Activated CD4-positive, alpha-beta T cell treated with anti-CD3 and anti-CD28 coated beads for 36 hours (primary cell): ENCODE measurements at regions not wholly inside any gene's neighbourhood (a gene's known extent, or its start where the extent isn't known, plus 50 kb on each side); places are given as distances from the start of the nearest gene placed in this dataset.

Source experiments
- ATAC-seq: fragments of 200-7000 bp; cut with Tn5 transposase; one replicate; pipeline ENCODE4 v1.10.0; 2021; ENCODE audit warnings: mild to moderate bottlenecking, moderate library complexity
- CTCF ChIA-PET: fragments of 350-600 bp; sonication (Branson Sonifier 250); formaldehyde crosslinking; loops from one replicate; lab custom pipeline; 2021; ENCODE audit warnings: antibody characterized with exemption; lab: Charles Lee
- POLR2A ChIA-PET: fragments of 350-600 bp; sonication (Branson Sonifier 250); formaldehyde crosslinking; loops from one replicate; lab custom pipeline; 2021; ENCODE audit warnings: antibody characterized with exemption, inconsistent platforms; lab: Charles Lee
- DNase-seq: peaks from one replicate; pipeline ENCODE4 v3.0.0-alpha.2; 2020
- H3K27ac Mint-ChIP-seq: one replicate; pipeline ENCODE4 v1.8.0; 2021; ENCODE audit warnings: mixed read lengths
- H3K27me3 Mint-ChIP-seq: one replicate; pipeline ENCODE4 v1.8.0; 2021; ENCODE audit warnings: mixed read lengths
- H3K36me3 Mint-ChIP-seq: one replicate; pipeline ENCODE4 v1.8.0; 2021; ENCODE audit warnings: low read depth, mixed read lengths
- H3K4me1 Mint-ChIP-seq: one replicate; pipeline ENCODE4 v1.8.0; 2021; ENCODE audit warnings: mixed read lengths
- H3K4me3 Mint-ChIP-seq: one replicate; pipeline ENCODE4 v1.8.0; 2021; ENCODE audit warnings: mild to moderate bottlenecking, moderate library complexity, mixed read lengths
- H3K9me3 Mint-ChIP-seq: one replicate; pipeline ENCODE4 v1.8.0; 2021; ENCODE audit warnings: low read depth, mixed read lengths
- intact Hi-C, 2 experiments: fragments of 100-400 bp; cut with DNase I in 1 of 2; cut with micrococcal nuclease in 1 of 2; formaldehyde crosslinking; loops; one replicate each; pipeline versions ENCODE4 v1.14.2 to v1.15.1; 2022 to 2024; cut with DNase I, micrococcal nuclease

DNA sequence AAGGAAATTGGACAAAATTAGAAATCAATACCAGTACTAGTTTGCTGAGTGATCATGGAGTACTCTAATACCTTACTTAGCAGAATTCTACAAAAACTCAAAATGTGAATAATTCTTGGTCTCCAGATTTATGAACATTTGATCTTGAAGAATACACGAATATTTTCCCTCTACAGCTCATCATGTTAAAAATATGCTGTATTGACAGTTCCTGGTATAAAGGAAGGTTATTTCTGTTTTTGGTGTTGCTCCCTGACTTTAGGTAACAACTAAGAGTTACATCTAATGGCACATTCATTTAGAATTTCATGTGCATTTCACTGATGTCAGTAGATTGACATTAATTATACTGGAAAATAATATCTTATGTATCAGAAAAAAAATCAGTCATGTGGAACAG is 479.2 kb upstream of the PKDCC start:
- no peak for DNase-seq
- POLR2A ChIA-PET = no interaction called here
- H3K9me3 Mint-ChIP-seq = no peaks in the 10 kb centered on the region
- intact Hi-C loops = no loop called here
- ATAC-seq = no peak
- CTCF ChIA-PET = no interaction called here
- peaks cover 2% of the 10 kb centered on the region for H3K27me3 Mint-ChIP-seq
- H3K36me3 Mint-ChIP-seq = no peaks in the 10 kb centered on the region
- H3K27ac Mint-ChIP-seq = no peak overlapping the region
- no peaks in the 10 kb centered on the region for H3K4me1 Mint-ChIP-seq
- no peak overlapping the region for H3K4me3 Mint-ChIP-seq

DNA sequence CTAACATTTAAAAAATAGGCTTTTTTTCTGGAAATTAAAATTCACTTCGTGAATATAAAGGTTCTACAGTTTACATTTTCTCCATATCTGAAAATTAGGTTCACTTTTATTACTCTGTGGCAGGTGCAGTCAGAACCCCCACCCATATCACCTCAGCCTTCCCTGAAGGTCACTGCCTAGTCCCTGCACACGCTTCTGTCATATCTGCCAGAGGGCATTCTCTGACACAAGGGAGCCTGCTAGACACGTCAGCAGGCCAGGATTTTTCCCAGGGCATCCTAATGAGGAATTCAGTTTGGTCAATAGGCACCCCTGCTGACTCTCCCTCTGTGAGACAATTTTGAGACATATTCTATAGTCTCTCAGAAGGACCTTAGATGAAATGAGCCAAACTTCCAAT is 475.7 kb upstream of the PKDCC start:
- intact Hi-C loops = no loop called here
- CTCF ChIA-PET = no interaction called here
- Mint-ChIP-seq H3K4me3 (no peak overlapping the region), H3K27me3 (peaks cover 2% of the 10 kb centered on the region), H3K4me1 (no peaks in the 10 kb centered on the region), H3K9me3 (no peaks in the 10 kb centered on the region), H3K27ac (no peak overlapping the region), H3K36me3 (no peaks in the 10 kb centered on the region)
- POLR2A ChIA-PET = no interaction called here
- ATAC-seq (no peak), DNase-seq (no peak)

DNA sequence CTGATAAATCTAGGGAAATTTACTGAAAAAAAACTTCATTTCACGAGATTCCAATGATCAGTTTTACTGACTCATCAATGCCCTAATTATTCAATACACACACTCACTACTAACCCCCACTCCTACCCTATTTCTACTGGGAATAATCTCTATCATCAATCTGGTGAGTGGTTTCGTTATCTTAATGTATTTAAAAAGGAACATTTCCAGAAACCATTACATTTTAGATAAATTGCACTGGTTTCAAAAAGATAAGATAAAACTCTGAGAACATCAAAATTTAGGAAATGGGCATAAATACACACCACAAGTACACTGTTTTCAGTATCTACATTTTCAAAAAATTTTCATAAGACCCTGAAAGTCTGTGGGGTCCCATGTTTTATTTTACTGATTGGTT is 471.4 kb upstream of the PKDCC start:
- Mint-ChIP-seq H3K4me3 (no peak overlapping the region), H3K36me3 (no peaks in the 10 kb centered on the region), H3K4me1 (no peaks in the 10 kb centered on the region), H3K27ac (no peak overlapping the region), H3K9me3 (no peaks in the 10 kb centered on the region), H3K27me3 (peaks cover 3% of the 10 kb centered on the region)
- ChIA-PET CTCF (no interaction called here), POLR2A (no interaction called here)
- intact Hi-C loops = no loop called here
- ATAC-seq = no peak
- DNase-seq = no peak

DNA sequence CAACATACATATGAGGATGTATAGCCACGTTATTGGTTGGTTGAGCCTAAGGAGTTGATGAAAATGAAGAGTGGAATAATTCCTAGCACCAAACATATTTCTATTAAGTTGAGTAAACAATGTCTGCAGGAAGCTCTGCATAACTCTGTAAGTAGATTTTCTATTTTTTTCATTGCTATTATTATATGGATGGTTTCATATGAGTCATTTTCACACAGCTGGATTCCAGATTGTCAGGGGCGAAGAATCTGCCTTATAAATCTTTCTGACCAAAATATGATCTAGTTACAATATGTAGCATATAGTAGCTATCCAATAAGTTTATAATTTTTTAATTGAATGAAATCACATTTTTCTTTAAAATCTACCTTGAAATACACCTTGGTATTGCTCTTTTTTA is 468.0 kb upstream of the PKDCC start:
- Mint-ChIP-seq H3K36me3 (no peaks in the 10 kb centered on the region), H3K4me3 (no peak overlapping the region), H3K27me3 (peaks cover 2% of the 10 kb centered on the region), H3K9me3 (peaks cover 14% of the 10 kb centered on the region), H3K4me1 (no peaks in the 10 kb centered on the region), H3K27ac (no peak overlapping the region)
- DNase-seq (no peak), ATAC-seq (no peak)
- CTCF ChIA-PET = no interaction called here
- POLR2A ChIA-PET = no interaction called here
- intact Hi-C loops = no loop called here

DNA sequence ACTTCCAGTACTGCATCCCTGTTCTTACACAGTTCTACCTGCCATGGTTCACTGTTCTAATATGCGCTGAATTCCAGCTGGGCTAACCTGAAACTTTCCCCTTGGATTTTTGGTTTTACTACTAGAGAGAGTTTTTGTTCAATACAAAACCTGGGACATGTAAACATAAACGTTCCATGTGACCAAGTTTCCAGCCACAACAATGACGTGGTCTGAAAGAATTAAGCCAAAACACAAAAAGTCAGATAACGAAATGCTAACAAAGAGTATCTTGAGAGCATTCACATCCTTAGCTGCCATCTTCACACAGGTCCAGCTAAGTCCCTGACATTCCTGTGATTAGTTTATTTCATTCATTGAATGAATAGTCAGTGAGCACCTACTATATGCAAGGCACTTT is 467.0 kb upstream of the PKDCC start:
- DNase-seq (no peak), ATAC-seq (no peak)
- ChIA-PET POLR2A (no interaction called here), CTCF (no interaction called here)
- H3K27ac Mint-ChIP-seq = no peak overlapping the region
- H3K36me3 Mint-ChIP-seq = no peaks in the 10 kb centered on the region
- H3K4me3 Mint-ChIP-seq = no peak overlapping the region
- intact Hi-C loops = no loop called here
- peaks cover 23% of the 10 kb centered on the region for H3K9me3 Mint-ChIP-seq
- H3K4me1 Mint-ChIP-seq = no peaks in the 10 kb centered on the region
- peaks cover 2% of the 10 kb centered on the region for H3K27me3 Mint-ChIP-seq

DNA sequence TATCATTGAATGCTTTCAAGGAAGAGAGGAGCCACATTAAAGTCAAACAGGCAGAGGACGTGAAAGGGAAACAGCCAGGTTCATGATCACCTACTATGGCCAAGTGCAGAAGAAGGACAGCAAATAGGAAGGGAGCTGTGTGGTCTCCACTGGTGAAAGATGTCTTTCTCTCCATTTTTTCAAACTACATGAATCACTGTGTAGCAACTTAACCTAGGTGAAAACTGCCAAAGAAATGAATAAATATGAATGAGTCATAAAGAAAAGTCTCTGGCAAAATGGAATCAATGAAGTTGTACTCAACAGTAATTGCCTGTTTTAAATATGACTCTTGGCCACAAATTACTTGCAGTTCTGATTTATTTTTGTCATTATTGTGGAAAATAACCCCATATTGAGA is 452.6 kb upstream of the PKDCC start:
- CTCF ChIA-PET = no interaction called here
- H3K27ac Mint-ChIP-seq = no peak overlapping the region
- no peaks in the 10 kb centered on the region for H3K36me3 Mint-ChIP-seq
- H3K9me3 Mint-ChIP-seq = no peaks in the 10 kb centered on the region
- intact Hi-C loops = no loop called here
- H3K4me3 Mint-ChIP-seq = no peak overlapping the region
- ATAC-seq (no peak), DNase-seq (no peak)
- POLR2A ChIA-PET = no interaction called here
- H3K27me3 Mint-ChIP-seq = no peaks in the 10 kb centered on the region
- no peaks in the 10 kb centered on the region for H3K4me1 Mint-ChIP-seq

DNA sequence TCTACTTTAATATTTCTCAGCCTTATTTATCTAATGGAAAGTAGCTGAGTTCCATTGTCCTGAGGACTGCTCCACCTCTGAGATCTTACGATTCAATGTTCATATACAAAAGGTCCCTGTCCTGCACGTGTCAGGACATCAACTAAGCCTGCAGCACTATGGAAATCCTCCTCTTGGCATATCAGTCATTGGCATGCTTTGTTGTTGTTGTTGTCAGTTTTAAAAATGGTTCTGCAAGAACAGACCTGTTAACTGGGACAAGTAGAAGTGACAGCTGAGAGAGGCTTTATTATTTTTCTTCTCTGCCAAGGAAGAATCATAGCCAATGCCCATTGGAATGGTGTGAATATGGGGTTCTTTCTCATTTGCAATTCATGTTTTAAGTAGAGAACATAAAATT is 450.1 kb upstream of the PKDCC start:
- no peak for DNase-seq
- no peaks in the 10 kb centered on the region for H3K4me1 Mint-ChIP-seq
- H3K9me3 Mint-ChIP-seq = no peaks in the 10 kb centered on the region
- H3K27me3 Mint-ChIP-seq = no peaks in the 10 kb centered on the region
- ATAC-seq = no peak
- POLR2A ChIA-PET = no interaction called here
- H3K4me3 Mint-ChIP-seq = no peak overlapping the region
- CTCF ChIA-PET = interaction anchor here (0.5 kb wide), 1 partner anchor 123 kb away, joined by 3 read pairs; no protein-coding TSS in a partner anchor
- intact Hi-C loops = no loop called here
- no peaks in the 10 kb centered on the region for H3K36me3 Mint-ChIP-seq
- no peak overlapping the region for H3K27ac Mint-ChIP-seq

DNA sequence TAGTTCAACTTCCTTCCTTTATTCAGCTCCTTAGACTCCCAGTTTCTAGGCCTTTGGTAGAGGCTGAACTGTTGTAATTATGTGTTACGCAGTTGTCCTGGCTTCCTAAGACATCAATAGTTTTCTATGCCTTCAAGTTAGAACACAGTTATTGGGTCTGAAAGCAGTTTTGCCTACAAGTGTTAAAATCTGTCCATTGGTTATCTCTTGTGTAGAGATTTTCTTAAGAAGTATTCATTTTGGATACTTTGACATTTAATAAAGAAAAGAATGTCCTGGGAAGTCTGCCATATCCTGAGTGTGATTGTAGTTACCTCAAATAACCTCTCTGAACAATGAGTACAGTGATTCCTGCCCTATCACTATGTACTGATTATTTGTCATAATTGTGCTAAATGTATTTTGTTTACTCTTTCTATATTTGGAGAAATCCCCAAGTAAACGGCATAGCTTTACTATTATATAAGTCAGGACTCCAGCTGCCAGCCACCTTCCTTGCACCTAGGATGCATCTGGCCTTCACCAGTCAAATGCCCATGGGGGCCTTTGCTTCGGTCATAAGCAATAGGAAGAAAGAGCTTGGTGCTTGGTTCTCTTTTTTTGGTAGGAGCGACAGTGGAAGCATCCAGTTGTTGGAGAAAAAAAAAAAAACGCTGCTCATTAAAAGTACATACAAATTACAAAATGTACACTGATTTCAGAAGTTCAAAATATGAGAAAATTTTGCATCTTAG is 449.5 kb upstream of the PKDCC start:
- POLR2A ChIA-PET = no interaction called here
- H3K4me1 Mint-ChIP-seq = no peaks in the 10 kb centered on the region
- ATAC-seq (no peak), DNase-seq (no peak)
- CTCF ChIA-PET = interaction anchor here (0.6 kb wide), 1 partner anchor 13 kb away, joined by 3 read pairs; no protein-coding TSS in a partner anchor
- no peaks in the 10 kb centered on the region for H3K36me3 Mint-ChIP-seq
- intact Hi-C loops = no loop called here
- H3K9me3 Mint-ChIP-seq = no peaks in the 10 kb centered on the region
- no peaks in the 10 kb centered on the region for H3K27me3 Mint-ChIP-seq
- H3K4me3 Mint-ChIP-seq = no peak overlapping the region
- no peak overlapping the region for H3K27ac Mint-ChIP-seq

GRCh38 chr2:41600460-41600859 is 447.4 kb upstream of the PKDCC start:
- CTCF ChIA-PET = no interaction called here
- no peak overlapping the region for H3K27ac Mint-ChIP-seq
- no peaks in the 10 kb centered on the region for H3K36me3 Mint-ChIP-seq

DNA sequence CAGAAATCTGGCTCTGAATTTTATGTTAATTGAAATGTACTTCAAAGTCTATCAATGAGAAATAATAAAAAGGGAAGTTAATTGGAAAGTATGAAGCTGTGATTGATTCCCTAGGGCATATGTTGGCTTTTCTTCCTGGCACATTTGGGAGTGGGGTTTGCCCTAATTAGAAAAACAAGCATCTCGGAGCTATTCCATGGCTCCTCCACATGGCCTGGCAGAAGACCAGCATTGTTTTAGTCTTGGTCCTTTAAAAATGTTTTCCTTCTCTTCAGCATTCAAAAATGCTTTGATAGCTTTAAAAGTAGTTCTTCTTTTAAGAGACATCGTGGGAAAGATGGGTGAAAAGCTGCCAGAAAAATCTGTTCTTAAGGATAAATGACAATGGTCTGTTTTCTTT is 445.5 kb upstream of the PKDCC start:
- no peaks in the 10 kb centered on the region for H3K36me3 Mint-ChIP-seq
- ATAC-seq (no peak), DNase-seq (no peak)
- no peaks in the 10 kb centered on the region for H3K4me1 Mint-ChIP-seq
- no peaks in the 10 kb centered on the region for H3K9me3 Mint-ChIP-seq
- H3K27ac Mint-ChIP-seq = no peak overlapping the region
- CTCF ChIA-PET = no interaction called here
- peaks cover 4% of the 10 kb centered on the region for H3K27me3 Mint-ChIP-seq
- POLR2A ChIA-PET = no interaction called here
- no peak overlapping the region for H3K4me3 Mint-ChIP-seq
- intact Hi-C loops = no loop called here

More at GRCh38 chr2:41600460-41600859, 447.4 kb upstream of the PKDCC start:
- H3K4me1 Mint-ChIP-seq = no peaks in the 10 kb centered on the region
- POLR2A ChIA-PET = no interaction called here
- no peaks in the 10 kb centered on the region for H3K27me3 Mint-ChIP-seq
- ATAC-seq (no peak), DNase-seq (no peak)
- intact Hi-C loops = no loop called here
- H3K9me3 Mint-ChIP-seq = no peaks in the 10 kb centered on the region
- H3K4me3 Mint-ChIP-seq = no peak overlapping the region

- ATAC-seq (no peak), DNase-seq (no peak)
- Mint-ChIP-seq H3K4me3 (no peak overlapping the region), H3K27me3 (peaks cover 6% of the 10 kb centered on the region), H3K4me1 (no peaks in the 10 kb centered on the region), H3K36me3 (no peaks in the 10 kb centered on the region), H3K27ac (no peak overlapping the region), H3K9me3 (no peaks in the 10 kb centered on the region)
- intact Hi-C loops = no loop called here
- CTCF ChIA-PET = no interaction called here
- POLR2A ChIA-PET = no interaction called here
Measured at GRCh38 chr2:41605311-41605710, 442.5 kb upstream of the PKDCC start.

DNA sequence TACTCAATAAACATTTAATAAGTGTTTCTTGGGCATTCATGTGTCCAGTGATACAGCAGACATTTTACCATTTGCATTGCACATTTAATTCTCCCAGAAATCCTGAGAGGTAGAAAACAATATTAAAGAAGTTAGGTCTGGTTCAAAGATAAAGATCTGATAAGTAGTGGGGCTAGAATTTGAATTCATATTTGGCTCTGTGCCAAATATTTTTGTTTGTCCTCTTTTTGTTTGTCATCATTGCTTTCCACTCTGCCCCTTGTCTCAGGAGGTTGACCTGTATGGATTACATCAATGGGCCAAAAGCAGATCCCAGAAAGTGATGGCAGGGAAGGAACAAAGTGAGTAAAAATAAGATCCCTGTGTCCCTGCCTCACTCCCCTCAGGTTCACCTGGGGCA is 441.9 kb upstream of the PKDCC start:
- H3K4me1 Mint-ChIP-seq = no peaks in the 10 kb centered on the region
- no peaks in the 10 kb centered on the region for H3K9me3 Mint-ChIP-seq
- ChIA-PET CTCF (interaction anchor here (0.8 kb wide), 1 partner anchor 360 kb away, joined by 3 read pairs; no protein-coding TSS in a partner anchor), POLR2A (no interaction called here)
- DNase-seq = no peak
- no peak overlapping the region for H3K27ac Mint-ChIP-seq
- ATAC-seq = no peak
- no peaks in the 10 kb centered on the region for H3K36me3 Mint-ChIP-seq
- peaks cover 9% of the 10 kb centered on the region for H3K27me3 Mint-ChIP-seq
- H3K4me3 Mint-ChIP-seq = no peak overlapping the region
- intact Hi-C loops = no loop called here
